DND-41 (cell line): ENCODE measurements at regions not wholly inside any gene's neighbourhood (a gene's known extent, or its start where the extent isn't known, plus 50 kb on each side); places are given as distances from the start of the nearest gene placed in this dataset.

Experiments
- CTCF ChIP-seq: IDR thresholded peaks from 2 replicates; pipeline ENCODE4 v1.5.1; 2012; ENCODE audit warnings: borderline replicate concordance, low read length, moderate library complexity, mild to moderate bottlenecking; ENCODE audit not compliant: poor library complexity, severe bottlenecking; ENCODE audit errors: extremely low read depth
- EZH2 ChIP-seq: IDR thresholded peaks from 3 replicates; pipeline ENCODE4 v1.6.1; 2012; ENCODE audit warnings: borderline replicate concordance, low read depth, mild to moderate bottlenecking, moderate library complexity, low read length, inconsistent platforms; ENCODE audit not compliant: severe bottlenecking

- TF ChIP-seq EZH2: no peak
- TF ChIP-seq CTCF: peak; percentile 65
Observed at GRCh38 chr20:21808863-21809664, 103.6 kb downstream of the PAX1 start.
